Liver (tissue), 8 donors: ENCODE measurements at regions not wholly inside any gene's neighbourhood (a gene's known extent, or its start where the extent isn't known, plus 50 kb on each side); places are given as distances from the start of the nearest gene placed in this dataset.

Experiments
- DNase-seq: peaks from one replicate; pipeline ENCODE4 v3.0.0-alpha.2; 2017; ENCODE audit warnings: low spot score
- H3K27ac ChIP-seq, 2 donors: one replicate each; pipeline ENCODE4 v1.7.0; 2013; ENCODE audit warnings: inconsistent platforms in 2 of 2, low read length in 2 of 2, control low read depth in 1 of 2, low read depth in 1 of 2, mild to moderate bottlenecking in 1 of 2
- H3K27me3 ChIP-seq, 4 donors: one replicate each; pipeline versions ENCODE4 v1.6.1 to v1.7.0; 2013; ENCODE audit warnings: low read length in 3 of 4, inconsistent platforms in 1 of 4, mild to moderate bottlenecking in 1 of 4, moderate library complexity in 1 of 4; ENCODE audit not compliant: control insufficient read depth in 4 of 4, insufficient read depth in 4 of 4
- H3K36me3 ChIP-seq, 4 donors: one replicate each; pipeline versions ENCODE4 v1.6.1 to v1.7.0; 2013; ENCODE audit warnings: low read length in 3 of 4, mild to moderate bottlenecking in 3 of 4, low read depth in 1 of 4, moderate library complexity in 1 of 4; ENCODE audit not compliant: control insufficient read depth in 4 of 4, insufficient read depth in 3 of 4
- H3K4me1 ChIP-seq, 4 donors: one replicate each; pipeline versions ENCODE4 v1.6.1 to v1.7.0; 2013; ENCODE audit warnings: low read length in 3 of 4, mild to moderate bottlenecking in 3 of 4, moderate library complexity in 1 of 4; ENCODE audit not compliant: control insufficient read depth in 4 of 4, insufficient read depth in 4 of 4
- H3K4me3 ChIP-seq, 3 donors: one replicate each; pipeline versions ENCODE4 v1.6.1 to v1.7.0; 2013; ENCODE audit warnings: low read length in 3 of 3, control low read depth in 1 of 3, low read depth in 1 of 3, mild to moderate bottlenecking in 1 of 3
- H3K9ac ChIP-seq, 2 donors: one replicate each; pipeline ENCODE4 v1.7.0; 2013; ENCODE audit warnings: low read length in 2 of 2, mild to moderate bottlenecking in 2 of 2, moderate library complexity in 2 of 2, control low read depth in 1 of 2, low read depth in 1 of 2
- H3K9me3 ChIP-seq, 4 donors: one replicate each; pipeline versions ENCODE4 v1.6.1 to v1.7.0; 2013; ENCODE audit warnings: low read length in 3 of 4; ENCODE audit not compliant: control insufficient read depth in 4 of 4
- ATF3 ChIP-seq: IDR thresholded peaks from 2 replicates; pipeline ENCODE4 v1.6.1; 2016; ENCODE audit warnings: antibody characterized with exemption
- CTCF ChIP-seq: fragments of 150-350 bp; IDR thresholded peaks from 2 replicates; pipeline ENCODE4 v1.5.1; 2017; ENCODE audit warnings: improper control_type of control experiment, low read depth, low read length; ENCODE audit not compliant: missing input control
- EGR1 ChIP-seq, 2 donors: IDR thresholded peaks; 2 replicates each; pipeline ENCODE4 v1.6.1; 2016 to 2018; ENCODE audit warnings: antibody characterized with exemption in 2 of 2, low read depth in 2 of 2
- FOXA1 ChIP-seq: IDR thresholded peaks from 2 replicates; pipeline ENCODE4 v1.6.1; 2016; ENCODE audit warnings: antibody characterized with exemption
- FOXA2 ChIP-seq: IDR thresholded peaks from 2 replicates; pipeline ENCODE4 v1.6.1; 2016; ENCODE audit warnings: antibody characterized with exemption
- GABPA ChIP-seq, 2 donors: IDR thresholded peaks in 1 of 2; conservative IDR thresholded peaks in 1 of 2; 2 replicates each; pipeline ENCODE4 v1.6.1; 2016; ENCODE audit warnings: antibody characterized with exemption in 2 of 2, mild to moderate bottlenecking in 1 of 2, moderate library complexity in 1 of 2
- HNF4A ChIP-seq, 2 donors: conservative IDR thresholded peaks; 2 replicates each; pipeline ENCODE4 v1.6.1; 2016; ENCODE audit warnings: antibody characterized with exemption in 2 of 2, mild to moderate bottlenecking in 2 of 2
- HNF4G ChIP-seq: IDR thresholded peaks from 2 replicates; pipeline ENCODE4 v1.6.1; 2016; ENCODE audit warnings: antibody characterized with exemption
- JUND ChIP-seq, 2 donors: IDR thresholded peaks; 2 replicates each; pipeline ENCODE4 v1.6.1; 2016; ENCODE audit warnings: antibody characterized with exemption in 2 of 2
- MAX ChIP-seq: IDR thresholded peaks from 2 replicates; pipeline ENCODE4 v1.6.1; 2016; ENCODE audit warnings: antibody characterized with exemption
- NR2F2 ChIP-seq: IDR thresholded peaks from 2 replicates; pipeline ENCODE4 v1.6.1; 2016; ENCODE audit warnings: antibody characterized with exemption
- RAD21 ChIP-seq, 2 donors: IDR thresholded peaks; 2 replicates each; pipeline ENCODE4 v1.6.1; 2016; ENCODE audit warnings: antibody characterized with exemption in 2 of 2, mild to moderate bottlenecking in 2 of 2
- REST ChIP-seq: IDR thresholded peaks from 2 replicates; pipeline ENCODE4 v1.6.1; 2016; ENCODE audit warnings: antibody characterized with exemption, mild to moderate bottlenecking
- RXRA ChIP-seq, 2 donors: IDR thresholded peaks; 2 replicates each; pipeline ENCODE4 v1.6.1; 2017 to 2018; ENCODE audit warnings: antibody characterized with exemption in 2 of 2, mild to moderate bottlenecking in 1 of 2
- SP1 ChIP-seq: IDR thresholded peaks from 2 replicates; pipeline ENCODE4 v1.6.1; 2018; ENCODE audit warnings: antibody characterized with exemption, mild to moderate bottlenecking
- TAF1 ChIP-seq: conservative IDR thresholded peaks from 2 replicates; pipeline ENCODE4 v1.6.1; 2016; ENCODE audit warnings: antibody characterized with exemption, mild to moderate bottlenecking
- YY1 ChIP-seq: IDR thresholded peaks from 2 replicates; pipeline ENCODE4 v1.6.1; 2016; ENCODE audit warnings: antibody characterized with exemption, mild to moderate bottlenecking
- ZBTB33 ChIP-seq: IDR thresholded peaks from 2 replicates; pipeline ENCODE4 v1.6.1; 2016; ENCODE audit warnings: antibody characterized with exemption
- WGBS: extraction: QIAGEN DNeasy Blood & Tissue Kit; methylation state at CpG from one replicate; pipeline ENCODE4 v1.1.7; 2013; 5-methylcytosine and 5-hydroxymethylcytosine counted together
- donor health status: healthy.
- donor health status: healthy.
- donor health status: healthy.
- donor health status: healthy.
- donor health status: healthy.

GRCh38 chr15:25088261-25088790, 133.5 kb downstream of the SNRPN start:
- Histone ChIP-seq H3K36me3 (peaks cover 11 to 100% (median 78%) of the 10 kb centered on the region in 4 donors), H3K4me1 (no peaks in the 10 kb centered on the region), H3K27me3 (no peaks in the 10 kb centered on the region), H3K27ac (no peak overlapping the region), H3K9me3 (peaks cover 28 to 93% (median 90%) of the 10 kb centered on the region in 4 donors), H3K9ac (no peak overlapping the region), H3K4me3 (peak overlapping the region in 2 of 3 donors; percentile 29 to 31)
- WGBS = 82% methylated on average over 8 of the region's 8 CpGs
- peak; percentile 14 for DNase-seq
- TF ChIP-seq TAF1 (no peak), NR2F2 (no peak), RAD21 (IDR thresholded peaks at IDR 0.05) (no peak), GABPA (IDR thresholded peaks at IDR 0.05 in 1 of 2, conservative IDR thresholded peaks at IDR 0.05 in 1 of 2) (no peak), FOXA2 (no peak), HNF4A (conservative IDR thresholded peaks at IDR 0.05) (no peak), SP1 (no peak), EGR1 (IDR thresholded peaks at IDR 0.05; ENCODE audit: low read depth in 2 of 2) (no peak), CTCF (no peak), HNF4G (no peak), ZBTB33 (no peak), JUND (IDR thresholded peaks at IDR 0.05) (no peak), FOXA1 (no peak), REST (no peak), ATF3 (no peak), RXRA (IDR thresholded peaks at IDR 0.05) (no peak), YY1 (no peak)

- Histone ChIP-seq H3K27ac (no peak overlapping the region), H3K9ac (no peak overlapping the region), H3K36me3 (peaks cover 11 to 100% (median 77%) of the 10 kb centered on the region in 4 donors), H3K4me3 (peak overlapping the region in 2 of 3 donors; percentile 2 to 45), H3K4me1 (no peaks in the 10 kb centered on the region), H3K9me3 (peaks cover 24 to 93% (median 89%) of the 10 kb centered on the region in 4 donors), H3K27me3 (no peaks in the 10 kb centered on the region)
- WGBS = 86% methylated on average over 8 of the region's 8 CpGs
- DNase-seq = peak; percentile 17
- TF ChIP-seq RXRA (IDR thresholded peaks at IDR 0.05) (no peak), EGR1 (IDR thresholded peaks at IDR 0.05; ENCODE audit: low read depth in 2 of 2) (no peak), TAF1 (no peak), MAX (no peak), SP1 (no peak), REST (no peak), CTCF (no peak), ATF3 (no peak), JUND (IDR thresholded peaks at IDR 0.05) (no peak)
Measured at GRCh38 chr15:25089577-25089976, 134.8 kb downstream of the SNRPN start.
